ENCODE measurements at regions not wholly inside any gene's neighbourhood (a gene's known extent, or its start where the extent isn't known, plus 50 kb on each side); places are given as distances from the start of the nearest gene placed in this dataset.

DNA sequence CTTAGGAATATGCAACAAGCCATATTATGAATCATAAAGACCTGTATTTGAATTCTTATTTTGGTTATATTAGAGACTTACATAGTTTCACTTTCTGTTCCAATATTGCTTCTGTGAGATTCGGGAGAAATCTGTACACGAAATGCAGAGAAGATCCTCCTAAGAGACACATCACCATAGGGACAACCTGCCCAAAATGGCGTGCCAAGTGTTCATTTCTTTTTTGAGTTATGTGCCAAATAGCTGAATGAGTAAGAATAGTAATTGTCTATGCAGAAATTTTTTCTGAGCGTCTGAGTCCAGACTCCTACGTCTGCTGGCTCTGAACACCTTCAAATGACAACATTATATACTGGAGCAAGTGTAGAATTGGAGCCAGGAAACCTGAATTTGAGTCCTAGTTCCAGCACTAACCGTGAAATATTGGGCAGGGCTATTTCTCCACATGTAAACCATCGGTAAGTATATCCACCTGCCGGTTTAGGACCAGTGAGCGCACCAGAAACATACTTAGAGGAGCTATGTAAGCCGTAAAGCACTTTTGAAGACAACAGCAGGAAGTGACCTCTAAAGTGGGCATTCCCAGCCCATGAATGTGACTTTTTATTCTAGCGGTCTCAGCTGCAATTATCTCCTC lies 163.9 kb upstream of the DMRT1 start:
- DNase-seq (no peak), ATAC-seq (peak; percentile 10 to 48 (median 32))
- 21% methylated on average over 10 of the region's 11 CpGs for WGBS (ENCODE audit: insufficient coverage, low coverage, low lambda C conversion rate, missing lambda C conversion rate)
- peak overlapping the region; percentile 25 to 54 (median 27) for H3K27ac ChIP-seq
- no peaks in the 10 kb centered on the region for H3K36me3 ChIP-seq
- peak overlapping the region; percentile 7 to 37 (median 31) for H3K4me3 ChIP-seq
- intact Hi-C loops (cut with DNase I), result no loop called here
- H3K27me3 ChIP-seq, result no peaks in the 10 kb centered on the region
- no peaks in the 10 kb centered on the region for H3K9me3 ChIP-seq
- no peak for TF ChIP-seq POLR2A (IDR thresholded peaks at IDR 0.05)
- no peak for TF ChIP-seq CTCF (IDR thresholded peaks at IDR 0.05)
- H3K4me1 ChIP-seq, result peaks cover 0 to 59% (median 18%) of the 10 kb centered on the region in 4 donors

- DNase-seq, result no peak
- TF ChIP-seq POLR2A (IDR thresholded peaks at IDR 0.05) (no peak), CTCF (IDR thresholded peaks at IDR 0.05) (no peak)
- Histone ChIP-seq H3K4me1 (peaks cover 0 to 46% (median 15%) of the 10 kb centered on the region in 4 donors), H3K4me3 (no peak overlapping the region), H3K27ac (no peak overlapping the region), H3K36me3 (no peaks in the 10 kb centered on the region), H3K9me3 (no peaks in the 10 kb centered on the region), H3K27me3 (no peaks in the 10 kb centered on the region)
- 100% methylated on average over 1 of the region's 1 CpG for WGBS (ENCODE audit: insufficient coverage, low coverage, low lambda C conversion rate, missing lambda C conversion rate)
- intact Hi-C loops (cut with DNase I), result no loop called here
- ATAC-seq, result no peak
Observed at GRCh38 chr9:678897-679296, 162.6 kb upstream of the DMRT1 start.

- DNase-seq (no peak), ATAC-seq (no peak)
- WGBS (ENCODE audit: insufficient coverage, low coverage, low lambda C conversion rate, missing lambda C conversion rate), result 88% methylated on average over 5 of the region's 6 CpGs
- H3K4me3 ChIP-seq, result no peak overlapping the region
- peaks cover 0 to 40% (median 14%) of the 10 kb centered on the region in 4 donors for H3K4me1 ChIP-seq
- H3K27ac ChIP-seq, result no peak overlapping the region
- intact Hi-C loops (cut with DNase I), result no loop called here
- no peaks in the 10 kb centered on the region for H3K36me3 ChIP-seq
- no peaks in the 10 kb centered on the region for H3K9me3 ChIP-seq
- TF ChIP-seq POLR2A (IDR thresholded peaks at IDR 0.05), result no peak
- TF ChIP-seq CTCF (IDR thresholded peaks at IDR 0.05), result no peak
- H3K27me3 ChIP-seq, result no peaks in the 10 kb centered on the region
Observed at GRCh38 chr9:679462-679861, 162.0 kb upstream of the DMRT1 start.

DNA sequence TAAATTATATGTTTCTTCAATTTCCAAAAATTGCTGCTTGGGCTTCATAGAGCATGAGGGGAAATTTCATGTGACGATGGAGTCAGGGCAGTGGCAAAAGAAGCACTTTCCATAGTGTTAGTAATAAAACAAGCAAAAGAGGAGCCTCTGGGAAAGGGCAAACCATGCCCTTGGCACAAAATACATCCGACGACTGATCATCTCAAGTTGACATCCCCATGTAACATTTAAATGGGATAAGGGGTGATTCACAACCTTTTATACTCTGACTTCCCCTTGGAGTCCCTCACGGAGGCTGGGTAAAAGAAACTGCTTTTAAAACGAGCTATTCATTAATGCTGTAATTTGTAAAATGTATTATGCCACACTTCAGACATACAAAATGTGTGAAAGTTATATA lies 161.4 kb upstream of the DMRT1 start:
- peak overlapping the region in 1 of 3 donors; percentile 24 for H3K27ac ChIP-seq
- H3K36me3 ChIP-seq, result no peaks in the 10 kb centered on the region
- no peaks in the 10 kb centered on the region for H3K27me3 ChIP-seq
- no peak overlapping the region for H3K4me3 ChIP-seq
- no peak for DNase-seq
- peaks cover 0 to 40% (median 14%) of the 10 kb centered on the region in 4 donors for H3K4me1 ChIP-seq
- no peak for ATAC-seq
- no peaks in the 10 kb centered on the region for H3K9me3 ChIP-seq
- intact Hi-C loops (cut with DNase I), result no loop called here
- TF ChIP-seq POLR2A (IDR thresholded peaks at IDR 0.05), result no peak
- TF ChIP-seq CTCF (IDR thresholded peaks at IDR 0.05), result no peak
- 36% methylated on average over 5 of the region's 5 CpGs for WGBS (ENCODE audit: insufficient coverage, low coverage, low lambda C conversion rate, missing lambda C conversion rate)
